ENCODE measurements at regions not wholly inside any gene's neighbourhood (a gene's known extent, or its start where the extent isn't known, plus 50 kb on each side); places are given as distances from the start of the nearest gene placed in this dataset.

- H2AFZ ChIP-seq: no peak overlapping the region
- TF ChIP-seq, protein P1, sequence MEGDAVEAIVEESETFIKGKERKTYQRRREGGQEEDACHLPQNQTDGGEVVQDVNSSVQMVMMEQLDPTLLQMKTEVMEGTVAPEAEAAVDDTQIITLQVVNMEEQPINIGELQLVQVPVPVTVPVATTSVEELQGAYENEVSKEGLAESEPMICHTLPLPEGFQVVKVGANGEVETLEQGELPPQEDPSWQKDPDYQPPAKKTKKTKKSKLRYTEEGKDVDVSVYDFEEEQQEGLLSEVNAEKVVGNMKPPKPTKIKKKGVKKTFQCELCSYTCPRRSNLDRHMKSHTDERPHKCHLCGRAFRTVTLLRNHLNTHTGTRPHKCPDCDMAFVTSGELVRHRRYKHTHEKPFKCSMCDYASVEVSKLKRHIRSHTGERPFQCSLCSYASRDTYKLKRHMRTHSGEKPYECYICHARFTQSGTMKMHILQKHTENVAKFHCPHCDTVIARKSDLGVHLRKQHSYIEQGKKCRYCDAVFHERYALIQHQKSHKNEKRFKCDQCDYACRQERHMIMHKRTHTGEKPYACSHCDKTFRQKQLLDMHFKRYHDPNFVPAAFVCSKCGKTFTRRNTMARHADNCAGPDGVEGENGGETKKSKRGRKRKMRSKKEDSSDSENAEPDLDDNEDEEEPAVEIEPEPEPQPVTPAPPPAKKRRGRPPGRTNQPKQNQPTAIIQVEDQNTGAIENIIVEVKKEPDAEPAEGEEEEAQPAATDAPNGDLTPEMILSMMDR (IDR thresholded peaks at IDR 0.05): no peak
- H3K4me3 ChIP-seq (ENCODE audit: low read depth, low read length): no peak overlapping the region
- H3K27ac ChIP-seq: no peak overlapping the region
- no peak overlapping the region for H3K4me2 ChIP-seq (ENCODE audit: low read length)
- H3K36me3 ChIP-seq (ENCODE audit: control insufficient read depth, insufficient read depth, low read length): no peaks in the 10 kb centered on the region
- no peak overlapping the region for H3K9ac ChIP-seq
- no peaks in the 10 kb centered on the region for H3K9me3 ChIP-seq (ENCODE audit: control insufficient read depth, low read length)
- no peaks in the 10 kb centered on the region for H3K79me2 ChIP-seq
- H3K4me1 ChIP-seq: no peaks in the 10 kb centered on the region
- H3K27me3 ChIP-seq (ENCODE audit: control insufficient read depth, insufficient read depth, low read length): no peaks in the 10 kb centered on the region
These were observed 413.5 kb upstream of the ZNF462 start for GRCh38 chr9:106449336-106449927.

- no peak overlapping the region for H2AFZ ChIP-seq
- H3K4me3 ChIP-seq (ENCODE audit: low read depth, low read length): no peak overlapping the region
- no peaks in the 10 kb centered on the region for H3K9me3 ChIP-seq (ENCODE audit: control insufficient read depth, low read length)
- TF ChIP-seq, protein P1 (IDR thresholded peaks at IDR 0.05): no peak
- no peak overlapping the region for H3K9ac ChIP-seq
- no peaks in the 10 kb centered on the region for H3K36me3 ChIP-seq (ENCODE audit: control insufficient read depth, insufficient read depth, low read length)
- H3K79me2 ChIP-seq: no peaks in the 10 kb centered on the region
- no peaks in the 10 kb centered on the region for H3K4me1 ChIP-seq
- no peak overlapping the region for H3K27ac ChIP-seq
- H3K27me3 ChIP-seq (ENCODE audit: control insufficient read depth, insufficient read depth, low read length): no peaks in the 10 kb centered on the region
- H3K4me2 ChIP-seq (ENCODE audit: low read length): no peak overlapping the region
These were observed 412.4 kb upstream of the ZNF462 start for GRCh38 chr9:106450549-106450948.

DNA sequence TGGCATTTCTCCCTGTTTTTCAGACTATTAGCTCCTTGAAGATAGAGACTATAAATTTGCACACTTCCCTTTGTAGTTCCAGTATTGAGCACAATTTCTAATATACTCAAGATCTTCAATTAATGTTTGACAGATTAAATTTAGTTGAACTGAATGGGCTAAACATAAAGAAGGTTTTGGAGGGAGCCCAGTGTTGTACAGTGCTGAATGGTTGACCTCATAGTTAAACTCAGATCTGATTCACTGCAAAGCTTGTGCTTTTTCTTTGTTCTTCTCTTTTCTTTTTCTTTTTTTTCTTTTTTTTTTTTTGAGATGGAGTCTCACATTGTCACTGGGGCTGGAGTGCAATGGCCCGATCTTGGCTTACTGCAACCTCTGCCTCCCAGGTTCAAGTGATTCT, 411.7 kb upstream of the ZNF462 start:
- Histone ChIP-seq H3K9me3 (ENCODE audit: control insufficient read depth, low read length) (no peaks in the 10 kb centered on the region), H3K9ac (no peak overlapping the region), H3K27ac (no peak overlapping the region), H3K36me3 (ENCODE audit: control insufficient read depth, insufficient read depth, low read length) (no peaks in the 10 kb centered on the region), H3K27me3 (ENCODE audit: control insufficient read depth, insufficient read depth, low read length) (no peaks in the 10 kb centered on the region), H3K4me3 (ENCODE audit: low read depth, low read length) (no peak overlapping the region), H3K4me2 (ENCODE audit: low read length) (no peak overlapping the region), H3K4me1 (no peaks in the 10 kb centered on the region), H2AFZ (no peak overlapping the region), H3K79me2 (no peaks in the 10 kb centered on the region)
- TF ChIP-seq, protein P1 (IDR thresholded peaks at IDR 0.05): no peak

- TF ChIP-seq, protein P1 (IDR thresholded peaks at IDR 0.05): no peak
- Histone ChIP-seq H2AFZ (no peak overlapping the region), H3K36me3 (ENCODE audit: control insufficient read depth, insufficient read depth, low read length) (no peaks in the 10 kb centered on the region), H3K79me2 (no peaks in the 10 kb centered on the region), H3K4me3 (ENCODE audit: low read depth, low read length) (no peak overlapping the region), H3K4me2 (ENCODE audit: low read length) (no peak overlapping the region), H3K4me1 (no peaks in the 10 kb centered on the region), H3K27me3 (ENCODE audit: control insufficient read depth, insufficient read depth, low read length) (no peaks in the 10 kb centered on the region), H3K27ac (no peak overlapping the region), H3K9ac (no peak overlapping the region), H3K9me3 (ENCODE audit: control insufficient read depth, low read length) (no peaks in the 10 kb centered on the region)
These were observed 406.4 kb upstream of the ZNF462 start for GRCh38 chr9:106456581-106456980.

Measured in parathyroid adenoma (tissue), 2 donors.